ENCODE measurements at regions not wholly inside any gene's neighbourhood (a gene's known extent, or its start where the extent isn't known, plus 50 kb on each side); places are given as distances from the start of the nearest gene placed in this dataset.

DNA sequence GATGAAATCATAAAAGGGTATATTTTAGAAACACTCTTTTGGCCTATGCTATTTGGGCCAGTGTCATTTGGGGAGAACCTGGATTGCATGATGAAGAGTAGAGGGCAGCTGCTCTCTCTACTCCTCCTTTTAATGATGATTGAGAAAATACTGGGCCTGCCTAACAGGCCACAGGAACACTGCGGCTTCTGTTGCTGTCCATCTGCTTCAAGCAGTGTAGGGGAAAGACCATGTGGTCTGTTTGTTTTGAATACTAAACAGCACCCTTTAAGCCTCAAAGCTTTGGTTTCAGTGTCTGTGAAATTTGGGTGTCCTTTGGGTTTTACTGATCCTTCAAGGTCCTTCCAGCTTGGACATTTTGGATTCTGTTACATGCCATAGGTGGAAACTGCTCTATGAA, 78.0 kb downstream of the TTC6 start:
- TF ChIP-seq EZH2 (IDR thresholded peaks at IDR 0.05; ENCODE audit: borderline replicate concordance, low read depth, low read length, poor library complexity, severe bottlenecking) = no peak
- TF ChIP-seq, protein P1, sequence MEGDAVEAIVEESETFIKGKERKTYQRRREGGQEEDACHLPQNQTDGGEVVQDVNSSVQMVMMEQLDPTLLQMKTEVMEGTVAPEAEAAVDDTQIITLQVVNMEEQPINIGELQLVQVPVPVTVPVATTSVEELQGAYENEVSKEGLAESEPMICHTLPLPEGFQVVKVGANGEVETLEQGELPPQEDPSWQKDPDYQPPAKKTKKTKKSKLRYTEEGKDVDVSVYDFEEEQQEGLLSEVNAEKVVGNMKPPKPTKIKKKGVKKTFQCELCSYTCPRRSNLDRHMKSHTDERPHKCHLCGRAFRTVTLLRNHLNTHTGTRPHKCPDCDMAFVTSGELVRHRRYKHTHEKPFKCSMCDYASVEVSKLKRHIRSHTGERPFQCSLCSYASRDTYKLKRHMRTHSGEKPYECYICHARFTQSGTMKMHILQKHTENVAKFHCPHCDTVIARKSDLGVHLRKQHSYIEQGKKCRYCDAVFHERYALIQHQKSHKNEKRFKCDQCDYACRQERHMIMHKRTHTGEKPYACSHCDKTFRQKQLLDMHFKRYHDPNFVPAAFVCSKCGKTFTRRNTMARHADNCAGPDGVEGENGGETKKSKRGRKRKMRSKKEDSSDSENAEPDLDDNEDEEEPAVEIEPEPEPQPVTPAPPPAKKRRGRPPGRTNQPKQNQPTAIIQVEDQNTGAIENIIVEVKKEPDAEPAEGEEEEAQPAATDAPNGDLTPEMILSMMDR (conservative IDR thresholded peaks at IDR 0.05; ENCODE audit: low read depth, low read length) = no peak
